Limb (tissue), 2 donors: ENCODE measurements at regions not wholly inside any gene's neighbourhood (a gene's known extent, or its start where the extent isn't known, plus 50 kb on each side); places are given as distances from the start of the nearest gene placed in this dataset.

Experiments
- DNase-seq, 2 donors: peaks; one replicate each; pipeline ENCODE4 v3.0.0-alpha.2; 2016; ENCODE audit errors: extremely low spot score in 2 of 2

GRCh38 chr10:33510206-33510605 is 175.7 kb upstream of the NRP1 start:
- no peak for DNase-seq

GRCh38 chr10:33509231-33509831 is 174.9 kb upstream of the NRP1 start:
- DNase-seq: peak; percentile 65 to 77

GRCh38 chr10:33507662-33508425 is 173.4 kb upstream of the NRP1 start:
- no peak for DNase-seq

DNA sequence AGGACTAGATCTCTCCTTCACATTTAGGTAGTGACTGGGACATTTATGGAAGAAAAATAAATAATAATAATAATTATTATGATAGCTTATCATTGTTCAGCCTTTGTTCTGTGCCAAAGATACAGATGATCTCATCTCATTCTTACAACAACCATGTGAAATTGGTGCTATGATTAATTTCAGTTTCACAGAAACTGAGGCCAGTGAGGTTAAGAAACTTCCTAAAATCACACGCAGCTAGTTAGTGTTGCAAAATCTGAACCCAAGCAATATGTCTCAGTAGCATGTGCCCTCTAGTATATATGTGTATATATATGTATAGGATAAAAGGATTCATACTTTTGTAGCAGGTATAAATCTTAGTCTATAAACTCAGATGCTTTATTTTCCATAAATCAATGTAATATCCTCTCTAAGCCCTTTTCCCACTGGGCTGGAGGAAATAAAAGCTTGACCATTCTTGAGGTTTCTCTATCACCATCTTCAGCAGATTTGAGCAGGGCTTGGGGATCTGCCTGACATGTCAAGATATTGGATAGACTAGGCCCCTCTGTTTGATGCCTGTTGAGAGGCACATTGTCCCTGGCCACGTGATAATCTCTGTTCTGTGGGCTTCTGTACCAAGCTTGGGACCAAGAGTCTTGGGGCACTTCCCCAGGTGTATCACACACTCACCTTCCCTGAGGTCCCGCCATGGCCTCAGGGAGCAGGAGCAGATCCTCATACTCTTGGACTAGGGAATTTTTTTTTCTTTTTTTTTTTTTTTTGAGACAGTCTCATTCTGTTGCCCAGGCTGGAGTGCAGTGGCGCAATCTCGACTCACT is 172.6 kb upstream of the NRP1 start:
- DNase-seq: no peak

DNA sequence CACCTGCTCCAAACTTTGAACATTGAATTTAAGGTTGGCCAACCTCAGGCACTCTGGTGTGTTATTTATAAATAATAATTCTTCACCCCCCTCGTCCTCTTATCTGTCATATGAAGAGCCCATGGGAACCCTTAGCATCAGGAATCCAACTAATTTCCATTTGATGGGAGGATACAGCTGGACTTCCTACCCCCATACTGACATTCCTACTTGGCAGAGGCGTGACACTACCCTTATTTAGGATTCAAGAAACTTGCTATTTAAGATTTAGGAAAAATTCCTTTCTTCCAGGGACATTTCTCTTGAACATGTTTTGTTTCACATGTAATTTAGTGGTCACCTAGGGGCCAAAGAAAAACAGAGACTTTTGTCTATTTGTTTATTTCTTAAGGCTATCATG is 171.9 kb upstream of the NRP1 start:
- DNase-seq: no peak

DNA sequence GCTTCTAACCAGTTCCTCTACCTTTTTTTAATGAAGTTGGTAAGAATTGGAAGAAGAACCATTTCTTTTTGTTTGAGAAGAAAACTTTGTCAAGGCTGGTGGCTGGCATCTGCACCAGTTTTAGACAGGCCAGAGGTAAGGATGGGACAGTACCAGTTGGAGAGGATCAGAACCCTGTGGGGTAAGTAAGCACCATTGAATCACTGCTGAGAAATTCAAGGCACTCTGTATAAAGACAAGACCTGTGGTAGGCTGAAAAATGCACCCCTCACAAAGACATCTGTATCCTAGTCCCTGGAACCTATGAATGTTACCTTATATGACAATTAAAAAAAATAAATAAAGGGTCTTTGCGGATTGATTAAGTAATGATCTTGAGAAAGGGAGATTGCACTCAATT is 166.7 kb upstream of the NRP1 start:
- no peak for DNase-seq

- DNase-seq: no peak
Measured at GRCh38 chr10:33498391-33498891, 164.0 kb upstream of the NRP1 start.

DNA sequence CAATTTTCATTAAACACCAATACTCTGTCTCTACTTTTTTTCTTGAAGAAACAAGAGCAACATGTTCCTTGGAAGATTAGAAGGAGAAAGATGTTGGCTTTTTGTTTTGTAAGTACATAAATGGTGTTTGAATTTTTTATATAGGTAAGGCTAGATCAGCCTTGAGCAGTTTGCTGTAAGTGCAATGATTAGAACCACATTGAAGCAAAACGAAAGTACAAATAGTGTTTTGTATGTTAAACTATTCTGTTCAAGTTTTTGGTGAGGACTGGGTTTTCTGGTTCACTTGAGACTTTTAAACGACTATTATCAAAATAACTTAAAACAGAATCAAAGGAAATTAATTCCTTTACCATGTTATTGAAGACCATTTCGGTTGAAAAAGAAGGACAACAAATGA is 162.9 kb upstream of the NRP1 start:
- DNase-seq: no peak

DNA sequence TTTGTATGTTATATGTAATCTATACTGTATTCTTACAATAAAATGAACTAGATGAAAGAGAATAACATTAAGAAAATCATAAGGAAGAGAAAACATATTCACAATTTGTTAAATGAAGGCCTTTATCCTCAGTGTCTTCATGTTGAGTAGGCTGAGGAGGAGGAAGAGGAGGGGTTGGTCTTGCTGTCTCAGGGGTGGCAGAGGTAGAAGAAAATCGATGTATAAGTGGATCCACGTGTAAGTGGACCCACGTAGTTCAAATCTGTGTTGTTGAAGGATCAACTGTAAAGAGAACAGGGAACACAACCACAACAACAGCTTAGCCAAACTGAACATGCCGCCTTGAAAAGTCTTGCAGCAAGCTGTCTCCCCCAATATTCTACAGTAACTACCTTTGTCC is 161.6 kb upstream of the NRP1 start:
- no peak for DNase-seq

- DNase-seq: no peak
Measured at GRCh38 chr10:33494694-33495265, 160.3 kb upstream of the NRP1 start.

DNA sequence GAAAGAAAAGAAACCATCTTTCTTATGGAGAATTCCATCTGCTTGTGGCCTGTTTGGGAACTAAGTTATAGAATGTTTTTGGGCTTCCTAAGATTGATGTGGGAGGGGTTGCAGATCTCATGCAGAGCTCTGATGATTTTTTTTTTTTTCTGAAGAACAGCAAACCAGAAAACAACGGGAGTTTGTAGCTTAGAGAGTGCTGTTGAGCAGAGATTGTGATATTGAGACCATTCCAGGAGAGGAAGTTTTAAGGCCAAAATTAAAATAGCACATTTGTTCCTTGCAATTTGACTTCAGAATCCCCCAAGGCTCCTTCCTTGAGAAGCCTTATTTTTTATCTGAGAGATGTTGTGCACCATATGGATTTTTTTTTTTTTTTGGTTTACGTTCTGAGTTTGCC is 159.5 kb upstream of the NRP1 start:
- DNase-seq: no peak

GRCh38 chr10:33493497-33493896 is 159.0 kb upstream of the NRP1 start:
- DNase-seq: no peak

- DNase-seq: no peak
Measured at GRCh38 chr10:33492701-33493345, 158.4 kb upstream of the NRP1 start.

DNA sequence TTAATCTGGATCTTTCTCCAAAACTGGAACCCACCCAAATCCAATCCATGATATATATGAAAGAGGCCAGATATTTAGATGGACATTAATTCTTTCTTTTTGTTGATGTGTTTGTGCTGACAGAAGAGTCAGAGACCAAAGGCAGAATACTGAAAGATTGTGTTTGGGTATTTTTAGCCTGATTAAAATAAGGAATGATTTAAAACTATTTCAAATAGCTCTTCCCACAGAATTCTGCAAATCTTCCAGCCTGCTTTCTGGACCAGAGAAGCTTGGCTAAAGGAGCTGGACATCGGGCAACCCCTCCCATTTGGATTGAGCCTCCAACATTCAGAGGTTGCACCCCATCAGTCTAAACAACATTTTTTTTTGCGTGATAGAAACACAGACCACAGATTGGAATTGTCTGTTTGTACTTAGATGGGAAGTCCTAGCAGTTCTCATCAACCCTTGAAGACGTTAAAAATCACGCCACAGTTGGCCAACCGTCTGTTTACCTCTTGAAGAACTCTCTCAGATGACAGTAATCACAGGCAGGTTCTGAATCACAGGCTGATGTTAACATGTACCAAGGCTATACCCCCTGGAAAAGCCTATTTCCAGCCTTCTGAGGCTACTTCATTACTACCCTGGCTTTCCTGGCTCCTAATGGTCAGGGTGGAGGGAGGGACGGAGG is 155.2 kb upstream of the NRP1 start:
- no peak for DNase-seq

DNA sequence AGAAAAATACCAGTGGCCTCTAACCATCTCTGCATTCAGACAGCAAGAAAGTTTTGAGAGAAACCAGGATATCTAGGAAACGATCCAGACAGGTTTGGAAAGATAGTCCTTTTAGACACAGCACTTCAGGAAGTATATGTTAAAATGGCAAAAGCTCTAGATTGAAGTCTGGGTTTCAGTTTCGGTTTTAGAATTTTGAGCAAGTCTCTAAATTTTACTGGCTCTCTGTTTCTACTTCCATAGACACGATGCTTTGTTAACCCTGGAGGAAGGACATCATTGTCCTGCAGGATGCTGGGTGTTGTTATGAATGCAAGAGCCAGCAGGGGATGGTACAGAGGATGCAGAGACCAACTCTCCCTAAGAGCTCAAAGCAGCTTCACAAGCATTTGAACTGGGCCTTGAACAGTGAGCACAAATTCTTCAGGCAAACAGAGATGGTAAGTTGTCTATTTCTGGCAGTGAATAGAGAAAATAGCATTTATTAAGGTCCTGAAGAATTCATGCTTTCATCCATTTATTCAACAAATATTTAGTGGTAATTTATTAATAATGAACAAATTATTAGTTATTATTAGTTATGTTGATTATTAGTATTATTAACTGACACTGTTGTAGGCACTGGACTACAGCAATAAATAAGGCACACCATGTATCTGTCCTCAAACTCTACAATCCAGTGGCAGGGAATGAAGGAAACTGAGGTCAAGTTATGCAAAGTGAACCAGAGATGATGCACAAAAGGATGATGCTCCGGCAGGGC is 152.7 kb upstream of the NRP1 start:
- DNase-seq: no peak

- DNase-seq: no peak
Measured at GRCh38 chr10:33485276-33485675, 150.8 kb upstream of the NRP1 start.

DNA sequence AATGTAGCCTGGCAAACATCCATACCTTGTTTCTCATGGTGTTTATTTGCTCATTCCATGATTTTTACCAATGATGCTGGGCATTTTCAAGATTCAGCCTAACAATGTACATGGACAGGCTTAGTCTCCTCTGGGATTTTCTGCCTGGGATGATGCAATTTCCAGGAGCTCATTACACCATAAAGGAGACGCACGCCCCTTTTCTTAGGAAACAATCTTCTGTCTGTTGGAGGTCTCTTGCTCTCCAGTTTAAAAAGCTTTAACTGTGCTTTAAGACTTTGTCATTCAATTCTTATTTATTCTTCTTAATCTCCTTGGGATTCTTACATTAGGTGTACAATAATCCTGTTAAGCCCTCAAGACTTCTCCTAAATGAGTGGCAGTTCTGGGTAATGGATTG is 150.3 kb upstream of the NRP1 start:
- no peak for DNase-seq

- no peak for DNase-seq
Measured at GRCh38 chr10:33483816-33484190, 149.3 kb upstream of the NRP1 start.

GRCh38 chr10:33483124-33483815 is 148.8 kb upstream of the NRP1 start:
- DNase-seq: no peak

GRCh38 chr10:33482486-33482885 is 148.0 kb upstream of the NRP1 start:
- no peak for DNase-seq
